GM12878 (cell line): ENCODE measurements at regions not wholly inside any gene's neighbourhood (a gene's known extent, or its start where the extent isn't known, plus 50 kb on each side); places are given as distances from the start of the nearest gene placed in this dataset.

Source experiments
- ATAC-seq: fragments of 200-7000 bp; cut with Tn5 transposase; 3 replicates; pipeline ENCODE4 v1.9.1; 2020; ENCODE audit warnings: mild to moderate bottlenecking, moderate library complexity
- BruUV-seq: library from RNA; stranded (reverse); fragments of 400-500 nt; replicated peaks from 2 replicates; lab custom pipeline; 2021; lab: Mats Ljungman, UMichigan
- CTCF ChIA-PET: fragments of 300-600 bp; sonication (Branson Sonifier 250); formaldehyde crosslinking; extraction: SDS; loops from one replicate; lab custom pipeline; 2021; ENCODE audit warnings: inconsistent platforms; lab: Yijun Ruan, JAX
- POLR2A ChIA-PET: fragments of 350-600 bp; formaldehyde crosslinking; extraction: SDS; loops from one replicate; lab custom pipeline; 2021; ENCODE audit warnings: inconsistent platforms; lab: Charles Lee
- RAD21 ChIA-PET: fragments of 300-600 bp; sonication (Branson Sonifier 250); formaldehyde crosslinking; loops from one replicate; lab custom pipeline; 2023; ENCODE audit warnings: antibody characterized with exemption; ENCODE audit not compliant: unreplicated experiment; lab: Charles Lee
- SMC1A ChIA-PET: fragments of 300-600 bp; sonication (Branson Sonifier 250); formaldehyde crosslinking; loops from one replicate; lab custom pipeline; 2023; ENCODE audit not compliant: unreplicated experiment, uncharacterized antibody; lab: Charles Lee
- DNase-seq: peaks from one replicate; pipeline ENCODE4 v3.0.0-alpha.2; 2011; ENCODE audit warnings: low read depth, low spot score
- FAIRE-seq: peaks from 3 replicates; lab custom pipeline; 2011; peaks lifted over from hg19 to GRCh38; lab: Jason Lieb, UNC
- H2AFZ ChIP-seq: 2 replicates; pipeline ENCODE4 v1.6.0; 2011; ENCODE audit warnings: low read depth, low read length, control low read depth; ENCODE audit not compliant: control insufficient read depth
- H3K27ac ChIP-seq: 2 replicates; pipeline ENCODE4 v1.5.1; 2011; ENCODE audit warnings: control low read depth; ENCODE audit not compliant: control insufficient read depth, insufficient read depth
- H3K27me3 ChIP-seq, 2 experiments: replicated peaks in 1 of 2; 2 replicates each; pipeline versions ENCODE4 v1.6.0 to v1.6.1; 2011; ENCODE audit warnings: low read length in 1 of 2; ENCODE audit not compliant: control insufficient read depth in 2 of 2, insufficient read depth in 2 of 2
- H3K36me3 ChIP-seq, 2 experiments: 2 replicates each; pipeline ENCODE4 v1.5.1; 2011; ENCODE audit warnings: low read length in 1 of 2; ENCODE audit not compliant: control insufficient read depth in 2 of 2, insufficient read depth in 2 of 2
- H3K4me1 ChIP-seq: 2 replicates; pipeline ENCODE4 v1.6.1; 2011; ENCODE audit warnings: mild to moderate bottlenecking, low read length, moderate library complexity, mixed read lengths; ENCODE audit not compliant: control insufficient read depth, insufficient read depth
- H3K4me2 ChIP-seq: 2 replicates; pipeline ENCODE4 v1.6.0; 2011; ENCODE audit warnings: control low read depth; ENCODE audit not compliant: control insufficient read depth, insufficient read depth
- H3K4me3 ChIP-seq: fragments of 200-600 bp; sonication (generic); 2 replicates; pipeline ENCODE4 v1.5.1; 2016
- H3K79me2 ChIP-seq: 2 replicates; pipeline ENCODE4 v1.6.0; 2011; ENCODE audit warnings: low read length; ENCODE audit not compliant: control insufficient read depth, insufficient read depth
- H3K9ac ChIP-seq: 2 replicates; pipeline ENCODE4 v1.8.0; 2011; ENCODE audit warnings: low read length, control low read depth, mixed read lengths; ENCODE audit not compliant: control insufficient read depth, insufficient read depth
- H3K9me3 ChIP-seq: replicated peaks from 3 replicates; pipeline ENCODE4 v1.5.1; 2011; ENCODE audit warnings: mild to moderate bottlenecking, low read length; ENCODE audit not compliant: control insufficient read depth, insufficient read depth
- H4K20me1 ChIP-seq: 2 replicates; pipeline ENCODE4 v1.6.0; 2011; ENCODE audit not compliant: control insufficient read depth, insufficient read depth
- CREM ChIP-seq: IDR thresholded peaks from 2 replicates; pipeline ENCODE4 v1.6.1; 2014; ENCODE audit warnings: antibody characterized with exemption, low read depth
- E4F1 ChIP-seq: fragments of 450-650 bp; IDR thresholded peaks from 2 replicates; pipeline ENCODE4 v1.6.1; 2018; ENCODE audit warnings: borderline replicate concordance, mild to moderate bottlenecking; ENCODE audit not compliant: partially characterized antibody
- EZH2 ChIP-seq: IDR thresholded peaks from 2 replicates; pipeline ENCODE4 v1.6.1; 2012; ENCODE audit warnings: low read depth, mild to moderate bottlenecking, control low read depth, inconsistent platforms, low read length, borderline replicate concordance; ENCODE audit not compliant: control insufficient read depth
- IKZF2 ChIP-seq, 2 experiments: fragments of 450-650 bp; IDR thresholded peaks; 2 replicates each; pipeline ENCODE4 v1.6.1; 2017; ENCODE audit warnings: mild to moderate bottlenecking in 2 of 2, moderate library complexity in 2 of 2
- JUNB ChIP-seq: IDR thresholded peaks from 2 replicates; pipeline ENCODE4 v1.6.1; 2016; ENCODE audit warnings: antibody characterized with exemption, mild to moderate bottlenecking
- MEF2B ChIP-seq: fragments of 450-650 bp; IDR thresholded peaks from 2 replicates; pipeline ENCODE4 v1.6.1; 2018; ENCODE audit warnings: mild to moderate bottlenecking, moderate library complexity; ENCODE audit not compliant: partially characterized antibody, poor library complexity, severe bottlenecking
- MXI1 ChIP-seq: fragments of 150-350 bp; IDR thresholded peaks from 2 replicates; pipeline ENCODE4 v1.6.1; 2011; ENCODE audit warnings: low read depth, mild to moderate bottlenecking, inconsistent platforms, low read length, improper control_type of control experiment
- SIN3A ChIP-seq: IDR thresholded peaks from 2 replicates; pipeline ENCODE4 v1.6.1; 2012; ENCODE audit warnings: low read depth, low read length, improper control_type of control experiment
- TARDBP ChIP-seq: IDR thresholded peaks from 2 replicates; pipeline ENCODE4 v1.6.1; 2016; ENCODE audit warnings: borderline replicate concordance
- USF2 ChIP-seq: IDR thresholded peaks from 2 replicates; pipeline ENCODE4 v1.6.1; 2011; ENCODE audit warnings: low read depth, low read length, improper control_type of control experiment, borderline replicate concordance
- WGBS: methylation state at CpG from one replicate; pipeline ENCODE4 v1.1.6; 2016; ENCODE audit warnings: low lambda C conversion rate; ENCODE audit not compliant: insufficient replicate concordance, insufficient coverage; ENCODE audit errors: missing lambda C conversion rate; 5-methylcytosine and 5-hydroxymethylcytosine counted together
- in situ Hi-C: fragments of 300-500 bp; cut with MboI; formaldehyde crosslinking; loops from 9 replicates; pipeline ENCODE4 v1.14.3; 2018; ENCODE audit warnings: mixed read lengths
- intact Hi-C: fragments of 100-400 bp; cut with micrococcal nuclease; formaldehyde crosslinking; loops from one replicate; pipeline ENCODE4 v1.14.2; 2022; ENCODE audit not compliant: unreplicated experiment

- H2AFZ ChIP-seq = no peak overlapping the region
- H3K4me3 ChIP-seq = no peak overlapping the region
- no peaks in the 10 kb centered on the region for H3K27me3 ChIP-seq
- BruUV-seq = no TSS peak
- no peak overlapping the region for H3K4me2 ChIP-seq
- ATAC-seq = no peak
- H3K9me3 ChIP-seq = no peaks in the 10 kb centered on the region
- SMC1A ChIA-PET = no interaction called here
- no peak for TF ChIP-seq IKZF2 (IDR thresholded peaks at IDR 0.05)
- TF ChIP-seq SIN3A = no peak
- no peak for TF ChIP-seq JUNB
- no peak for TF ChIP-seq USF2
- TF ChIP-seq EZH2 = no peak
- no peak for TF ChIP-seq MEF2B
- TF ChIP-seq CREM = no peak
- TF ChIP-seq TARDBP = no peak
- TF ChIP-seq MXI1 = no peak
- TF ChIP-seq E4F1 = no peak
- TF ChIP-seq, all 136 proteins: peak for 0
- no peaks in the 10 kb centered on the region for H3K4me1 ChIP-seq
- ChIA-PET RAD21 (no interaction called here), POLR2A (no interaction called here), CTCF (interaction anchor here (0.6 kb wide), 1 partner anchor 1408 kb away, joined by 5 read pairs; no protein-coding TSS in a partner anchor)
- no peaks in the 10 kb centered on the region for H4K20me1 ChIP-seq
- no peaks in the 10 kb centered on the region for H3K79me2 ChIP-seq
- no peak for FAIRE-seq
- intact Hi-C loops = no loop called here
- in situ Hi-C loops = no loop called here
- 60% methylated on average over 5 of the region's 5 CpGs for WGBS
- no peaks in the 10 kb centered on the region for H3K36me3 ChIP-seq
- DNase-seq = no peak
- no peak overlapping the region for H3K27ac ChIP-seq
- no peak overlapping the region for H3K9ac ChIP-seq
Observed at GRCh38 chr3:22691856-22692628, 511.1 kb upstream of the UBE2E2 start.
